HAP-1 (cell line): ENCODE measurements at regions not wholly inside any gene's neighbourhood (a gene's known extent, or its start where the extent isn't known, plus 50 kb on each side); places are given as distances from the start of the nearest gene placed in this dataset.

Source experiments
- DNase-seq, 2 experiments: peaks; one replicate each; pipeline ENCODE4 v3.0.0-alpha.2; 2016 to 2020; ENCODE audit warnings: low spot score in 2 of 2
- H3K27me3 ChIP-seq: fragments of 250-450 bp; sonication (Bioruptor Pico); 2 replicates; pipeline ENCODE4 v1.5.1; 2020; ENCODE audit warnings: low read depth, mild to moderate bottlenecking, moderate library complexity
- H3K36me3 ChIP-seq: fragments of 250-450 bp; sonication (Bioruptor Pico); replicated peaks from 2 replicates; pipeline ENCODE4 v1.5.1; 2020; ENCODE audit warnings: mild to moderate bottlenecking
- H3K4me1 ChIP-seq: fragments of 250-450 bp; sonication (Bioruptor Pico); 2 replicates; pipeline ENCODE4 v1.5.1; 2020; ENCODE audit warnings: mild to moderate bottlenecking
- H3K4me3 ChIP-seq: fragments of 250-450 bp; sonication (Bioruptor Pico); 2 replicates; pipeline ENCODE4 v1.5.1; 2020; ENCODE audit warnings: mild to moderate bottlenecking, moderate library complexity
- H3K9me3 ChIP-seq: fragments of 250-450 bp; sonication (Bioruptor Pico); 2 replicates; pipeline ENCODE4 v1.5.1; 2020; ENCODE audit warnings: mild to moderate bottlenecking, moderate library complexity
- in situ Hi-C: fragments of 300-500 bp; cut with MboI; formaldehyde crosslinking; loops from 3 replicates; pipeline ENCODE4 v1.14.3; 2020; ENCODE audit warnings: low sequenced_read_pairs, inconsistent platforms, mixed read lengths

DNA sequence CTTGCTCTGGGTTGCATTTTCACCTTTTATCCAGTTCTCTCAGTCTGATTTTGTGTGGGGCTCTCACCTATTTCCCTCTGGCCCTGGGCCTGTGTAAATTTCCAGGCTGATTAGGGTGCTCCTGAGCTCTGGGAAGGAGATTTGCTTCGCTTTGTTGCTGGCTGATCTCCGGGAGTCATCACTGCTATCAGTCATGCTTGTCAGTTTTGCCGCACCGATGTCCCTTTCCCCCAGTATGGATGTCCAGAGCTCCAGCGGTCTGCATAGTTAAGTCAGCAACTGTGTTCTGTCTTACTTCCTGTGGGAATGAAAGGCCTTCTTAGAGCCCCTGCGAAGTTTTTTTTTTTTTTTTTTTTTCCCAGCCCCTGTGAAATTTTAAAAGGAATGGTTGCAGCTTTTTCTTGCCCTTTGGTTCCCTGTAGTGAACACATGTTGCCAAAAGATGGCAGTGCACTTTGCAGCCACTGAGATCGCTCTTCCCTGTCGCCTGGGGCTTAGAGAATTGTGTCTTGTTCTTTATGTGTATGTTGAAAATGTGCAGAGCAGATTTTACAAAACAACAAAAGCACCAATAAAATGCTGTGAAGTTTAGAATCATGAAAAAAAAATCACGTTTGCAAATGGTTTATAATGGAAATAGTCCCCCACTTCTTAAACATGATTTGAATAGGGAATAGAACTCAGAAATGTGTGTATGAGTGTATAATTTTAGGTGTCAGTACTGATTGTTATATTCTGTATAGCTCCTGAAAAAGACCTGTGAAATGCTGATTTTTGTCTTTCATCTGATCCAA, 109.1 kb upstream of the SLC4A4 start:
- DNase-seq, result peak; percentile 45 to 57
- no peaks in the 10 kb centered on the region for H3K9me3 ChIP-seq

GRCh38 chr4:71230271-71231128, 108.3 kb upstream of the SLC4A4 start:
- Histone ChIP-seq H3K36me3 (no peaks in the 10 kb centered on the region), H3K4me1 (no peaks in the 10 kb centered on the region), H3K27me3 (peaks cover 11% of the 10 kb centered on the region), H3K9me3 (no peaks in the 10 kb centered on the region), H3K4me3 (no peak overlapping the region)
- in situ Hi-C loops, result no loop called here
- DNase-seq, result no peak

More for the DNA sequence above, 109.1 kb upstream of the SLC4A4 start:
- Histone ChIP-seq H3K27me3 (peaks cover 11% of the 10 kb centered on the region), H3K4me3 (no peak overlapping the region), H3K4me1 (no peaks in the 10 kb centered on the region), H3K36me3 (no peaks in the 10 kb centered on the region)
- in situ Hi-C loops, result no loop called here

GRCh38 chr4:71231129-71232055, 107.4 kb upstream of the SLC4A4 start:
- Histone ChIP-seq H3K4me3 (no peak overlapping the region), H3K4me1 (no peaks in the 10 kb centered on the region), H3K36me3 (no peaks in the 10 kb centered on the region), H3K27me3 (peaks cover 13% of the 10 kb centered on the region), H3K9me3 (no peaks in the 10 kb centered on the region)
- in situ Hi-C loops, result no loop called here
- DNase-seq, result no peak

- Histone ChIP-seq H3K4me1 (no peaks in the 10 kb centered on the region), H3K4me3 (no peak overlapping the region), H3K27me3 (peaks cover 15% of the 10 kb centered on the region), H3K36me3 (no peaks in the 10 kb centered on the region), H3K9me3 (no peaks in the 10 kb centered on the region)
- in situ Hi-C loops, result no loop called here
- no peak for DNase-seq
These were observed 106.8 kb upstream of the SLC4A4 start for GRCh38 chr4:71232056-71232430.

DNA sequence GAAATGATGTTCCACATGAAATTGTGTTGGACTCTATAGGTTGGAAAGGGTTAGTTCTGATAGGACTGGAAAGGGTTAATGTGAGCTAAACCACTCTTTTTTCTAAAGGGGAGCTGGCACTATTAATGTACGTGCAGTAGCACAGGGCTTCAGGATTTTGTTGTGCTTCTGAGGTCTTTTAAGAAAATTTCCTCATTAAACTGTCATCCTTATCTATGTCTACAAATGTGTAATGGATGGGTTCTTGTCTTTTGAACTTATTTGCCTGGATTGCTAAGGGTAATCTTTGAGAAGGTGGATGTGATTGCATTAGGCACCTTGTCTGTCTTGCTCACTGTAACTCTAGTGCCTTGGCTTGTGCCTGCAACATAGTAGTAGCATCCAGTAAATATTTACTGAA, 106.0 kb upstream of the SLC4A4 start:
- Histone ChIP-seq H3K36me3 (no peaks in the 10 kb centered on the region), H3K4me3 (no peak overlapping the region), H3K9me3 (no peaks in the 10 kb centered on the region), H3K27me3 (peaks cover 16% of the 10 kb centered on the region), H3K4me1 (no peaks in the 10 kb centered on the region)
- in situ Hi-C loops, result no loop called here
- DNase-seq, result no peak

DNA sequence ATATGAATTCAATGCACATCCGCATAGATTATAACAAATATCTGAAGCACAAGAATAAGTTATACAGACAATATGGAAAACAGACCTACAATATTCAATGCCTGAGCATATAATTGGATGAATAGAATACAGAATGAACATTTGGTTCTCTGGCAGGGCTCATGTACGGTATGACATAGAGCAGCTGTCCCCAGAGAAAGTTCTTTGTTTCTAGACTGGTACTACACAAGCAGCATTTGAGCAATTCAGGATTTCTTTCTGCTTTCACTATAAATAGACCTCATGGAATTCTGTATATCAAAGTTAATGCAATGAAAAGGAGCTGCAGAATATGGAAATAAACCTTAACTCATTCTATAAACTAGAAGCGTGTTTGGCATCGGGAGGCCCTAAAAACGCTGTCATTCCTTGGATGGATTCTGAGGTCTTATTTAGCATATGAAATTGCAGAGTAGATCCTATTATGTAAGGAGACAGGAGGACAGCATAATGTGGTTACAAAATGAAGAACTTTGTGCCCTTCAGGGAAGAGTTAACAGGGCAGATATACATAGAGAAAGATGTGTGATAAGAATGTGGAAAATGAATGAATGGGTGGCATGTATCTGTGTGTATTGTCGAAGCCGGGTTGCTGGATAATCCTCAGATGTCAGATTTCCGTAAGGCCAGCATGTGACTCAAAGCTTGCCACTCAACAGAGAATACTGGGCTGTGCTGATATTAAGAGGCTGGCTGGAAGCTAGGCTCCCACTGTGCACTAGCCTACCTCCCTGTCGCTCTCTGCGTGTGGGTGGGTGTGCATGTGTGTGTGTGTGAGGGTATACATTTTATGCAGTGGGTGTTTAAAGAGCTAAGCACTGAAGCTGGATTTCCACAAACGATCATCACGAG, 103.3 kb upstream of the SLC4A4 start:
- no peaks in the 10 kb centered on the region for H3K9me3 ChIP-seq
- no peak for DNase-seq
- H3K36me3 ChIP-seq, result no peaks in the 10 kb centered on the region
- no peak overlapping the region for H3K4me3 ChIP-seq
- H3K4me1 ChIP-seq, result no peaks in the 10 kb centered on the region
- in situ Hi-C loops, result no loop called here
- peaks cover 13% of the 10 kb centered on the region for H3K27me3 ChIP-seq

GRCh38 chr4:71236226-71236625, 102.6 kb upstream of the SLC4A4 start:
- in situ Hi-C loops, result no loop called here
- DNase-seq, result no peak
- Histone ChIP-seq H3K4me3 (no peak overlapping the region), H3K27me3 (peaks cover 13% of the 10 kb centered on the region), H3K9me3 (no peaks in the 10 kb centered on the region), H3K4me1 (no peaks in the 10 kb centered on the region), H3K36me3 (no peaks in the 10 kb centered on the region)

DNA sequence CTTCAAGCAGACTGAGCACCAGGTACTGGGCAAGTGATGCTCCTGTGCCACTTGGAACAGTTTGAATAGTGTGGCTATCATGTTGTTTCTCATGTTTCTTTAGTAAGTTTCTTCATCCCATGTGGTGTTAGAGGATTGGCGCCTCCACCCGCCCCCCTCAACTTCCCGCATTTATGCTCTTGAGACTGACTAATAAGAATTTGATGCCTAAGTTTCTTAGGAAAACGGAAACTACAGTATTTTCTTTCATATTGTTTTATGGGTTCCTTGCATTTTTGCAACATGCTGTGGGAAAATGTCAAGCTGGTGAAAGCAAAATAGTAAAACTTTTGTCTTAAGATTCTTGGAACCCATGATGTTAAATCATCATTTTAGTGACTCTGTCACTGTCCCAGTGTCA, 101.2 kb upstream of the SLC4A4 start:
- no peaks in the 10 kb centered on the region for H3K36me3 ChIP-seq
- in situ Hi-C loops, result no loop called here
- H3K4me1 ChIP-seq, result no peaks in the 10 kb centered on the region
- peaks cover 10% of the 10 kb centered on the region for H3K27me3 ChIP-seq
- no peak for DNase-seq
- no peak overlapping the region for H3K4me3 ChIP-seq
- no peaks in the 10 kb centered on the region for H3K9me3 ChIP-seq

DNA sequence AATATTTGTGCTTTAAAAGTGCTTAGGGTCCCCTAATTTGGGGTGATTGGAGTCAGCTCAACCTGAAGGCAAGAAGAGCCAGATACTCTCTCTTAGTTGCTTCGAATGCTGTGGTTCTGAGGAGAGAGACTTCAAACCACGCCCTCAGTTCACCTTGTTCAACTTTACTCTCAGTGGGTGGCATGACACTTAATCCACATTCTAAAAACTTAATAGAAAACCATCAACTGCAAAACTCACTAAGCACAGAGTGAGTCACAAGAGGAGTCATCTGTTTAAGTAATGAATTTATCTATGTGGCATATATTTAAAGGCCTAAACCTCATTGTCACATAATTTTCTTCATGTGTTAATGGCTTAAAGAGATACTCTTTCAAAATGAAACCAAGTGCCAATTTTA, 99.5 kb upstream of the SLC4A4 start:
- Histone ChIP-seq H3K4me3 (no peak overlapping the region), H3K4me1 (no peaks in the 10 kb centered on the region), H3K27me3 (peaks cover 4% of the 10 kb centered on the region; the same call in 1 of the 2 replicates), H3K9me3 (no peaks in the 10 kb centered on the region), H3K36me3 (no peaks in the 10 kb centered on the region)
- in situ Hi-C loops, result no loop called here
- DNase-seq, result no peak

GRCh38 chr4:71240094-71240493, 98.7 kb upstream of the SLC4A4 start:
- in situ Hi-C loops, result no loop called here
- no peak overlapping the region for H3K4me3 ChIP-seq
- H3K27me3 ChIP-seq, result peaks cover 4% of the 10 kb centered on the region; the same call in 1 of the 2 replicates
- no peaks in the 10 kb centered on the region for H3K36me3 ChIP-seq
- H3K9me3 ChIP-seq, result no peaks in the 10 kb centered on the region
- H3K4me1 ChIP-seq, result no peaks in the 10 kb centered on the region
- no peak for DNase-seq

- Histone ChIP-seq H3K36me3 (no peaks in the 10 kb centered on the region), H3K4me3 (no peak overlapping the region), H3K27me3 (peaks cover 2% of the 10 kb centered on the region; the same call in 1 of the 2 replicates), H3K9me3 (no peaks in the 10 kb centered on the region), H3K4me1 (no peaks in the 10 kb centered on the region)
- no peak for DNase-seq
- in situ Hi-C loops, result no loop called here
These were observed 97.1 kb upstream of the SLC4A4 start for GRCh38 chr4:71241501-71242288.

DNA sequence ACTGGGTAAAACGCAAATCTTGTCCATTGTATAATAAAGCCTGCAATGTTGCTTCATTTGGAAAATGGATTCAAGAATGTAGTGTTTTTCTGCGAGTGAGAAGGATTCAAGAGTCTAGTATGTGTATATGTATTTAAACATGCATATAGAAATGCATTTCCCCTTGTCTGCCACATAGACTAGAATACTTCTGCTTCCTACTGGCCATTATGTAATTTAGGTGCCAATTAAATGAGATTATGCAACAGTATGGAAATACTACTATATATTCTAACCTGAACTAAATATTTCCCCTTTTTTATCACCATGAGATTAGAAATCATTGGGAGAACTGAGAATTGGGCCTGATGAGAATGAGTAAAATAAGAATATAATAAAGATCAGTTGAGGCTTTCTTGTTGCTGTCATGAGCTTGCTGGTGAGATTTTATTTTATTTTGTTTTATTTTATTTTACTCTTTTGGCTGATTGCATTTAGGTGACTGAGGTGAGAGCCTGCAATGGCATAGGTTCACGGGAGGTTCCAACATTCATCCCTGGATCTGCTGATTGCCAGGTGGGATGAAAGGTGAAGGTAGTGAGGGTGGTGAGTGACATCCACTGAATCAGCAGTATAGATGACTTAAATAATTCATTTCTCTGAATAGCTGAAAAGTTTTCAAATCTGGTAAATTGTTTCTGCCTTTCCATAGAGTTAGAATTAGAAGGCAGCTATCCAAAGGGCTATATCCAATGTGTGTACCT, 95.6 kb upstream of the SLC4A4 start:
- H3K9me3 ChIP-seq, result no peaks in the 10 kb centered on the region
- in situ Hi-C loops, result no loop called here
- H3K4me3 ChIP-seq, result no peak overlapping the region
- H3K4me1 ChIP-seq, result no peaks in the 10 kb centered on the region
- H3K36me3 ChIP-seq, result no peaks in the 10 kb centered on the region
- no peak for DNase-seq
- no peaks in the 10 kb centered on the region for H3K27me3 ChIP-seq
